Frontal cortex (tissue), 3 donors: ENCODE measurements at regions not wholly inside any gene's neighbourhood (a gene's known extent, or its start where the extent isn't known, plus 50 kb on each side); places are given as distances from the start of the nearest gene placed in this dataset.
A peak's percentile ranks its signal among the peaks of the same experiment; 100 is the strongest.
"Not testable (repeated sequence)": the region's sequence is repeated elsewhere in the genome, so short reads cannot be mapped to it uniquely, and the experiment has no call there.

Experiments used
- DNase-seq, 2 donors: peaks; one replicate each; pipeline ENCODE4 v3.0.0; 2012; ENCODE audit warnings: low spot score in 2 of 2
- FAIRE-seq: peaks from 2 replicates; lab custom pipeline; 2012; peaks lifted over from hg19 to GRCh38; lab: Jason Lieb, UNC
- donor health status: control.
- donor health status: control.
- donor health status: control.

- DNase-seq, result no peak
- FAIRE-seq, result no peak
Measured at GRCh38 chr17:63019138-63019873, 53.3 kb downstream of the TANC2 start.

- DNase-seq (no peak), FAIRE-seq (no peak)
Measured at GRCh38 chr17:63022567-63022966, 56.5 kb downstream of the TANC2 start.

GRCh38 chr17:63023049-63023448 is 57.0 kb downstream of the TANC2 start:
- DNase-seq (no peak), FAIRE-seq (no peak)

- DNase-seq, result no peak
- no peak for FAIRE-seq
Measured at GRCh38 chr17:63024201-63024600, 58.2 kb downstream of the TANC2 start.

GRCh38 chr17:63024716-63025115 is 58.7 kb downstream of the TANC2 start:
- no peak for DNase-seq
- FAIRE-seq, result no peak

- not testable (repeated sequence) for FAIRE-seq, DNase-seq
Measured at GRCh38 chr17:63025637-63026036, 59.6 kb downstream of the TANC2 start.

GRCh38 chr17:63029541-63029940 is 63.5 kb downstream of the TANC2 start:
- no peak for DNase-seq
- no peak for FAIRE-seq

- FAIRE-seq, result no peak
- no peak for DNase-seq
Measured at GRCh38 chr17:63032142-63032541, 66.1 kb downstream of the TANC2 start.

- FAIRE-seq (no peak), DNase-seq (no peak)
Measured at GRCh38 chr17:63033142-63033541, 67.1 kb downstream of the TANC2 start.

- no peak for DNase-seq
- FAIRE-seq, result no peak
Measured at GRCh38 chr17:63035271-63035670, 69.2 kb downstream of the TANC2 start.

GRCh38 chr17:63035695-63036094 is 69.7 kb downstream of the TANC2 start:
- FAIRE-seq (no peak), DNase-seq (no peak)

- FAIRE-seq (no peak), DNase-seq (no peak)
Measured at GRCh38 chr17:63039342-63039741, 73.3 kb downstream of the TANC2 start.

GRCh38 chr17:63039899-63040602 is 74.0 kb downstream of the TANC2 start:
- DNase-seq, result no peak
- no peak for FAIRE-seq

GRCh38 chr17:63040816-63041215 is 74.8 kb downstream of the TANC2 start:
- FAIRE-seq (no peak), DNase-seq (no peak)

GRCh38 chr17:63041251-63041650 is 75.2 kb downstream of the TANC2 start:
- FAIRE-seq (no peak), DNase-seq (no peak)

GRCh38 chr17:63041722-63042121 is 75.7 kb downstream of the TANC2 start:
- DNase-seq (no peak), FAIRE-seq (no peak)

- DNase-seq, result no peak
Measured at GRCh38 chr17:63042256-63042812, 76.3 kb downstream of the TANC2 start.

GRCh38 chr17:63057560-63057959 is 91.5 kb downstream of the TANC2 start:
- not testable (repeated sequence) for FAIRE-seq

More at GRCh38 chr17:63042256-63042812, 76.3 kb downstream of the TANC2 start:
- FAIRE-seq, result no peak

GRCh38 chr17:63066158-63066813 is 100.3 kb downstream of the TANC2 start:
- DNase-seq (no peak), FAIRE-seq (no peak)

More at GRCh38 chr17:63057560-63057959, 91.5 kb downstream of the TANC2 start:
- DNase-seq, result not testable (repeated sequence)

- DNase-seq, result no peak
- FAIRE-seq, result no peak
Measured at GRCh38 chr17:63069245-63069644, 103.2 kb downstream of the TANC2 start.

GRCh38 chr17:63070031-63070430 is 104.0 kb downstream of the TANC2 start:
- no peak for DNase-seq
- peak; percentile 37 for FAIRE-seq
